ENCODE measurements at regions not wholly inside any gene's neighbourhood (a gene's known extent, or its start where the extent isn't known, plus 50 kb on each side); places are given as distances from the start of the nearest gene placed in this dataset.

DNA sequence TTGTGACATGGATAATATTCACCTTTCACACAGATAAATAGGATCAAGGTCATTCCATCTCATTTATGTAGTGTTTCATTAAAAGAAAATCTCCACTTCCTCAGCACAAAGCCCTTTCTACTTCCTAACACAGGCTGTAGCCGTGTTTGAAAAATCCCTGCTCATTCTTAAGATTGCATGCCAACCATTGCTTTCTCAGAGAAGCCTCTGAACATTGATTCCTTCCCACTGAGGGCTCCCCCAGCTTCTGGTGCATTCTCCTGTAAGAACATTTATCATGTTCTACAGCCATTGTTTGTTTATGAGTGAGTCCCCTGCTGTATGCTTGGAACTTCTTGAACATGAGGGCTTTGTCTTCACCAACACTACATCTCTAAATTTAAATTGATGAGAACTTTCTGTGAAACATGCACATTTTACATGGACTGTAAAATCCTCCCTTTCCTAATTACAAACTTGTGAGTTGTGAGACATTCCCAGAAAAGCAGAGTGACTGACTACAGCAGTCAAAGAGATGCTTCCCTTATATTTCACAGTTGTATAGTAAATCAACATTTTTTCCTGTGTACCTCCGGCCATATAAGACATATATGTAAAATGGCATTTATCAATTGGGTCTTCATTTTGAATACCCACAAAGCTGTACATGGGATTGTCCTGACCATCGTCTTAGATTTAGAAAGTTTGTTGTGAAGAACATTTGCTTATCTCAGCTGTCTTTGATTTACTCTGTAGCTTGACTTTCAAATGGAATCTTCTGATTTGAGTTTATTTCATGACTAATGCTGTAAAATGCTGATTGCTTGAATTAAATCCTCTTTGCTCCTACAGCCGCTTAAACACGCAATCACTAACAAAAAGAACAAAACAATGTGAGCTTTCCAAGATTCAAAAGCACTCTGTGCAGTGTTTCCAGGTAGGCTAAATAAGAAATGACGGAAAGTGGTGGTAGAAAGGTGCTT, 600.5 kb upstream of the SLIT2 start:
- H3K4me3 Mint-ChIP-seq: no peak overlapping the region
- no peaks in the 10 kb centered on the region for H3K27me3 Mint-ChIP-seq
- no peak overlapping the region for H3K27ac Mint-ChIP-seq
- H3K4me1 Mint-ChIP-seq (ENCODE audit: low read depth): no peaks in the 10 kb centered on the region
- no peaks in the 10 kb centered on the region for H3K36me3 Mint-ChIP-seq (ENCODE audit: low read depth)
- H3K9me3 Mint-ChIP-seq: peaks cover 33% of the 10 kb centered on the region
- DNase-seq: no peak

DNA sequence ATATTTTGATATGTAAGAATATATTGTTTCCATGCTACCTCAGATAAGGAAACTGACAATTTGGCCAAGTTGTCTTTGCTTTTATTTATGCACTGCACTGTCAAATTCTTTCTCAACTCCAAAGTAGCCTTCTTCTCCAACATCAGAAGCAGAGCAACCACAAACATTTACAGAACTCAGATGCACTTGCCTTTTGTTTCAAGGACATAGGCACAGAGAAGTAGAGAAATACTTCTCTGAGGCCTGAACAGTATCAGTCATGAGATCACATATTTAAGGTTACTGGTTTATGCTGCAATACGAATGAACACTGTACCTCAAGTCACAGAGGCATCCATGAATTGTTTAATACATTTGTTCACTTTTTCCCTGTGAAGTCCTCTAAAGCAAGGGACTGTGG, 606.1 kb upstream of the SLIT2 start:
- Mint-ChIP-seq H3K9me3 (peaks cover 30% of the 10 kb centered on the region), H3K27ac (no peak overlapping the region), H3K27me3 (no peaks in the 10 kb centered on the region), H3K4me1 (ENCODE audit: low read depth) (no peaks in the 10 kb centered on the region), H3K4me3 (no peak overlapping the region), H3K36me3 (ENCODE audit: low read depth) (no peaks in the 10 kb centered on the region)
- DNase-seq: no peak

- no peak overlapping the region for H3K4me3 Mint-ChIP-seq
- no peak overlapping the region for H3K27ac Mint-ChIP-seq
- no peaks in the 10 kb centered on the region for H3K27me3 Mint-ChIP-seq
- DNase-seq: no peak
- H3K36me3 Mint-ChIP-seq (ENCODE audit: low read depth): no peaks in the 10 kb centered on the region
- H3K9me3 Mint-ChIP-seq: peaks cover 3% of the 10 kb centered on the region
- no peaks in the 10 kb centered on the region for H3K4me1 Mint-ChIP-seq (ENCODE audit: low read depth)
These were observed 615.3 kb upstream of the SLIT2 start for GRCh38 chr4:19636451-19636850.

GRCh38 chr4:19631814-19632213, 619.9 kb upstream of the SLIT2 start:
- Mint-ChIP-seq H3K9me3 (peaks cover 13% of the 10 kb centered on the region), H3K27ac (no peak overlapping the region), H3K4me3 (no peak overlapping the region), H3K36me3 (ENCODE audit: low read depth) (no peaks in the 10 kb centered on the region), H3K27me3 (no peaks in the 10 kb centered on the region), H3K4me1 (ENCODE audit: low read depth) (no peaks in the 10 kb centered on the region)
- no peak for DNase-seq

GRCh38 chr4:19623866-19624265, 627.8 kb upstream of the SLIT2 start:
- Mint-ChIP-seq H3K9me3 (peaks cover 30% of the 10 kb centered on the region), H3K36me3 (ENCODE audit: low read depth) (no peaks in the 10 kb centered on the region), H3K4me1 (ENCODE audit: low read depth) (no peaks in the 10 kb centered on the region), H3K27ac (no peak overlapping the region), H3K27me3 (no peaks in the 10 kb centered on the region), H3K4me3 (no peak overlapping the region)
- no peak for DNase-seq

- no peaks in the 10 kb centered on the region for H3K36me3 Mint-ChIP-seq (ENCODE audit: low read depth)
- no peaks in the 10 kb centered on the region for H3K27me3 Mint-ChIP-seq
These were observed 636.5 kb upstream of the SLIT2 start for GRCh38 chr4:19615086-19615689.

GRCh38 chr4:19614171-19614570, 637.5 kb upstream of the SLIT2 start:
- H3K9me3 Mint-ChIP-seq: peaks cover 30% of the 10 kb centered on the region
- H3K27me3 Mint-ChIP-seq: no peaks in the 10 kb centered on the region
- no peak for DNase-seq
- no peaks in the 10 kb centered on the region for H3K4me1 Mint-ChIP-seq (ENCODE audit: low read depth)
- H3K27ac Mint-ChIP-seq: no peak overlapping the region
- no peak overlapping the region for H3K4me3 Mint-ChIP-seq
- H3K36me3 Mint-ChIP-seq (ENCODE audit: low read depth): no peaks in the 10 kb centered on the region

More at GRCh38 chr4:19615086-19615689, 636.5 kb upstream of the SLIT2 start:
- Mint-ChIP-seq H3K27ac (no peak overlapping the region), H3K4me1 (ENCODE audit: low read depth) (no peaks in the 10 kb centered on the region), H3K4me3 (no peak overlapping the region), H3K9me3 (peaks cover 25% of the 10 kb centered on the region)
- no peak for DNase-seq

GRCh38 chr4:19596342-19596741, 655.4 kb upstream of the SLIT2 start:
- Mint-ChIP-seq H3K36me3 (ENCODE audit: low read depth) (no peaks in the 10 kb centered on the region), H3K9me3 (peaks cover 12% of the 10 kb centered on the region), H3K4me1 (ENCODE audit: low read depth) (no peaks in the 10 kb centered on the region), H3K27ac (no peak overlapping the region), H3K4me3 (no peak overlapping the region), H3K27me3 (no peaks in the 10 kb centered on the region)
- no peak for DNase-seq

DNA sequence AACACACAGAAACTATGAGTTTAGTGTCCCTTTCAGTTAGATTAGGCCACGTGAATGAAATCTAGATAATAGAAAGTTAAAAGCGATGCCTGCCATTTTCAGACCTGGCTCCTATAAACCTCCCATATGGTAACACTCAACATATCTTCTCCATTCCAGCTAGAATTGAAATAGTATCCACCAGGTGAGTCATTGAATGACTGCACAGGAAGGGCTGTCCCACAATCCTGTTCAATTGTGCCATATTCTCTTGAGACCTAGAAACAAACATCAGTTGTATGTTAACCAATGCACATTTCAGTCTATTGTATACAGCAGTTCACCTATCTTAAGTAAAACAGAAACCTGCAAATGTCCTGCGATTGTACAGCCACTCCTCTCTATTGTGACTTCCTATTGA, 659.3 kb upstream of the SLIT2 start:
- H3K36me3 Mint-ChIP-seq (ENCODE audit: low read depth): no peaks in the 10 kb centered on the region
- peaks cover 9% of the 10 kb centered on the region for H3K9me3 Mint-ChIP-seq
- no peaks in the 10 kb centered on the region for H3K4me1 Mint-ChIP-seq (ENCODE audit: low read depth)

DNA sequence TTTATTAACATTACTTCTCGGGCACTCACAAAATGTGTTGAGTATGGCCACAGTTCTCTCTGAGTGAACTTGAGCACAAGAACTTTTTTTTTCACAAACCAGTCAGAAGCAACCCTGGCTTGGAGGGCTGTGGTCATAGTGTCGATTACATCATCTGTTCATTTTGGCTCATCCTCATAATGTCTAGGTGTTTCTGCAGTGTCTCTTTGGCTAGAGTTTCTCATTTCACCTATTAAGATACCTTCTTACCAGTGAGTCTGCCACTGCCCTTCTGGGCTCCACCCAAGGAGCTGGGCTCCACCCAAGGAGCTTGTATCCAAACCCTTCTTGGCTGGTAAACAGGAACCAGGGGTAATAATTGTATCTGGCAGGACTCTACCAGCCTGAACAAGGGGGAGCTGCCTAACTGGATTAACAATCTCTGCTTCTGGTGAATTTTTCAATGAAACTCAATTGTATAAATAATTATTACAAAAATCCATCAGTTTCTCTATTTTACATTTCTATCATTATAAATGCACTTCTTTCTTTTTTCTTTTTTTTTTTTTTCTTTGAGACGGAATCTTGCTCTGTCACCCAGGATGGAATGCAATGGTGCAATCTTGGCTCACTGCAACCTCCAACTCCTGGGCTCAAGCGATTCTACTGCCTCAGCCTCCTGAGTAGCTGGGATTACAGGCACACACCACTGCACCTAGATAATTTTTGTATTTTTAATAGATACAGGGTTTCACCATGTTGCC, 667.7 kb upstream of the SLIT2 start:
- Mint-ChIP-seq H3K36me3 (ENCODE audit: low read depth) (no peaks in the 10 kb centered on the region), H3K27me3 (no peaks in the 10 kb centered on the region), H3K9me3 (peaks cover 9% of the 10 kb centered on the region), H3K4me3 (no peak overlapping the region), H3K4me1 (ENCODE audit: low read depth) (no peaks in the 10 kb centered on the region), H3K27ac (no peak overlapping the region)
- no peak for DNase-seq

More for the DNA sequence above, 659.3 kb upstream of the SLIT2 start:
- H3K27ac Mint-ChIP-seq: no peak overlapping the region
- no peak overlapping the region for H3K4me3 Mint-ChIP-seq
- H3K27me3 Mint-ChIP-seq: no peaks in the 10 kb centered on the region
- no peak for DNase-seq

- H3K4me3 Mint-ChIP-seq: no peak overlapping the region
- H3K4me1 Mint-ChIP-seq (ENCODE audit: low read depth): no peaks in the 10 kb centered on the region
- no peak for DNase-seq
- no peak overlapping the region for H3K27ac Mint-ChIP-seq
- no peaks in the 10 kb centered on the region for H3K27me3 Mint-ChIP-seq
- H3K9me3 Mint-ChIP-seq: peaks cover 17% of the 10 kb centered on the region
- H3K36me3 Mint-ChIP-seq (ENCODE audit: low read depth): no peaks in the 10 kb centered on the region
These were observed 671.6 kb upstream of the SLIT2 start for GRCh38 chr4:19580095-19580494.

DNA sequence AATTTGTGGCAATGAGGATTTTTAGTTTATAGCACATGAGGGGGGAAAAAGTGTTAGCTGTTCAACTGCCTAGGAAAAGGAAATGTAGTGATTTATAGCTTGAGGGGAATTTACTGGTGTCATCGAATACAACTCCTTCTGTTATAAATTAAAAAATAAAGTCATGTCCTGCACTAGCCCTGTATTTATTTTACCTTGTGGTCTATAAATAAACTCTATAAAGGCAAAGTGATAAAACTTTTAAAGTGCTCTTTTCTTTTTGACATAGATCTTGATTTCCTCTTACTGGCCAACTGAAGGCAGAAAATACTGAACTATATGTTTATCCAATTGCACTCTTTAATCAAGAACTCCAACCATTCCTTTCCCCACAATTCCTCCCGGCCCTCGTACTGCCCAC, 672.1 kb upstream of the SLIT2 start:
- no peaks in the 10 kb centered on the region for H3K36me3 Mint-ChIP-seq (ENCODE audit: low read depth)
- no peaks in the 10 kb centered on the region for H3K27me3 Mint-ChIP-seq
- no peak overlapping the region for H3K27ac Mint-ChIP-seq
- H3K4me3 Mint-ChIP-seq: no peak overlapping the region
- H3K4me1 Mint-ChIP-seq (ENCODE audit: low read depth): no peaks in the 10 kb centered on the region
- peaks cover 16% of the 10 kb centered on the region for H3K9me3 Mint-ChIP-seq
- DNase-seq: no peak

GRCh38 chr4:19577097-19577496, 674.6 kb upstream of the SLIT2 start:
- peaks cover 12% of the 10 kb centered on the region for H3K9me3 Mint-ChIP-seq
- no peaks in the 10 kb centered on the region for H3K36me3 Mint-ChIP-seq (ENCODE audit: low read depth)
- no peak overlapping the region for H3K27ac Mint-ChIP-seq
- no peak overlapping the region for H3K4me3 Mint-ChIP-seq
- H3K27me3 Mint-ChIP-seq: no peaks in the 10 kb centered on the region
- DNase-seq: no peak
- H3K4me1 Mint-ChIP-seq (ENCODE audit: low read depth): no peaks in the 10 kb centered on the region

DNA sequence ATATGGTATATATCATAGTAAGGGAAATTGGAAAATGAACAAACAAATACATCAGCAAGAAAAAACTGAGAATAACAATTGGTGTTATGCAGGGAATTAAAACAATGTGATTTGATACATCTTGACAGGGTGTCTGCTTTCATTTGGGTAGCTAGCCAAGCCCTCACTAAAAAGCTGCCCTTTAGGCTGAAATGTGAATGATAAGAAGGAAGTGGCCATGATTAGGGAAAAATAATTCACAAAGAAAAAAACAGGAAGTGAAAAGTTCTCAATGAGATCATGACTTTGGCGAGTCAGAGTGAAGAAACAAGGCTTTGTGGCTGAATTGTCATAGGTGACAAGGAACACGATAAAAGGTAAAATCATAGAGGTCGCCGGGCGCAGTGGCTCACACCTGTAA, 675.8 kb upstream of the SLIT2 start:
- DNase-seq: no peak
- no peaks in the 10 kb centered on the region for H3K27me3 Mint-ChIP-seq
- no peaks in the 10 kb centered on the region for H3K36me3 Mint-ChIP-seq (ENCODE audit: low read depth)
- H3K27ac Mint-ChIP-seq: no peak overlapping the region
- H3K4me3 Mint-ChIP-seq: no peak overlapping the region
- peaks cover 16% of the 10 kb centered on the region for H3K9me3 Mint-ChIP-seq
- H3K4me1 Mint-ChIP-seq (ENCODE audit: low read depth): no peaks in the 10 kb centered on the region

DNA sequence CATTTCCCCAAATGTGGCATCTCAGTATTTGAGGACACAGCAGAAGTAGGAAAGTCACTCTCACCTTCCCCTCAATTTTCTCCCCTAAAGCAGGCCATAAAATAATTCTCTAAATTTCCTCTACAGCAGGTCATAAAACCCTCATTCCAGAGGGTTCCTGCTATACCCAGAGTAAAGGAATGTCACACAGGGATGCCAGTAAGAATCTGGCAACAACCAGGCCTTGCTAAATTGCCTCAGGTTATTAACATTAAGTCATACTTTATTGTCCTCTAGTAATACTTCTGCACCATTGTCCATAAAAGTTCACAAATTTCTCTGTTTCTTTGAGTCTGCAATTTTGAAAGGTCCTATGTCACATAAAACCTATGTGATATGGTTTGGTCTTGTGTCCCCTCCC, 685.7 kb upstream of the SLIT2 start:
- H3K4me3 Mint-ChIP-seq: no peak overlapping the region
- H3K36me3 Mint-ChIP-seq (ENCODE audit: low read depth): no peaks in the 10 kb centered on the region

More for the DNA sequence above, 685.7 kb upstream of the SLIT2 start:
- Mint-ChIP-seq H3K9me3 (peaks cover 22% of the 10 kb centered on the region), H3K4me1 (ENCODE audit: low read depth) (no peaks in the 10 kb centered on the region), H3K27me3 (no peaks in the 10 kb centered on the region), H3K27ac (no peak overlapping the region)
- no peak for DNase-seq
